ENCODE measurements at regions not wholly inside any gene's neighbourhood (a gene's known extent, or its start where the extent isn't known, plus 50 kb on each side); places are given as distances from the start of the nearest gene placed in this dataset.

DNA sequence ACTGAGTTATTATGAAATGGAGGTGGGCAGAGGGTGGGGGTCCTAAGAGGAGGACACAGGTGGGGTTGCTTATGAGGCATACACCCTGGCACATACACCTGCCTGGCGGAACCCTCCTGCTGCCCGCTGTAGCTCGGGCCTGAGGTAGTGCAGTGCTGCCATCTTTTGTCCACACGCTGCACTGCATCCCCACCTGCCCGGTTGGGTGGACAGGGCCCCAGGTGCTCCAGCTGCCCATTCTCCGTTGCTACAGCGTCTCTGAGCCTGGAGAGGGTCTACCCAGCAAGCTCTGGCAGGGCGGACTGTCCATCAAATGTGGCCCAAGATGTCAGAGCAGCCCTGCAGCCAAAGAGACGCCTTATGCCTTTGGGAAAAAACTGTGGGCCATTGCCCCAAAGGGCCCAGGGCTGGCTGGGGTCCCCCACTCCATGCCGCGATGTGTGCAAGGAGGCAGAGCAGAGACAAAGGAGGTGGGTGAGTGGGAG lies 131.2 kb downstream of the BUD13 start:
- DNase-seq (peak in 2 of 3 donors; percentile 68), ATAC-seq (peak; percentile 82)
- intact Hi-C loops (cut with DNase I, micrococcal nuclease) = no loop called here
- no peaks in the 10 kb centered on the region for H3K36me3 ChIP-seq (ENCODE audit: low read depth)
- TF ChIP-seq, protein P1, sequence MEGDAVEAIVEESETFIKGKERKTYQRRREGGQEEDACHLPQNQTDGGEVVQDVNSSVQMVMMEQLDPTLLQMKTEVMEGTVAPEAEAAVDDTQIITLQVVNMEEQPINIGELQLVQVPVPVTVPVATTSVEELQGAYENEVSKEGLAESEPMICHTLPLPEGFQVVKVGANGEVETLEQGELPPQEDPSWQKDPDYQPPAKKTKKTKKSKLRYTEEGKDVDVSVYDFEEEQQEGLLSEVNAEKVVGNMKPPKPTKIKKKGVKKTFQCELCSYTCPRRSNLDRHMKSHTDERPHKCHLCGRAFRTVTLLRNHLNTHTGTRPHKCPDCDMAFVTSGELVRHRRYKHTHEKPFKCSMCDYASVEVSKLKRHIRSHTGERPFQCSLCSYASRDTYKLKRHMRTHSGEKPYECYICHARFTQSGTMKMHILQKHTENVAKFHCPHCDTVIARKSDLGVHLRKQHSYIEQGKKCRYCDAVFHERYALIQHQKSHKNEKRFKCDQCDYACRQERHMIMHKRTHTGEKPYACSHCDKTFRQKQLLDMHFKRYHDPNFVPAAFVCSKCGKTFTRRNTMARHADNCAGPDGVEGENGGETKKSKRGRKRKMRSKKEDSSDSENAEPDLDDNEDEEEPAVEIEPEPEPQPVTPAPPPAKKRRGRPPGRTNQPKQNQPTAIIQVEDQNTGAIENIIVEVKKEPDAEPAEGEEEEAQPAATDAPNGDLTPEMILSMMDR (IDR thresholded peaks at IDR 0.05) = peak; percentile 44
- no peaks in the 10 kb centered on the region for H3K9me3 ChIP-seq
- no peaks in the 10 kb centered on the region for H3K4me1 ChIP-seq (ENCODE audit: low read depth)
- H3K4me3 ChIP-seq = no peak overlapping the region

DNA sequence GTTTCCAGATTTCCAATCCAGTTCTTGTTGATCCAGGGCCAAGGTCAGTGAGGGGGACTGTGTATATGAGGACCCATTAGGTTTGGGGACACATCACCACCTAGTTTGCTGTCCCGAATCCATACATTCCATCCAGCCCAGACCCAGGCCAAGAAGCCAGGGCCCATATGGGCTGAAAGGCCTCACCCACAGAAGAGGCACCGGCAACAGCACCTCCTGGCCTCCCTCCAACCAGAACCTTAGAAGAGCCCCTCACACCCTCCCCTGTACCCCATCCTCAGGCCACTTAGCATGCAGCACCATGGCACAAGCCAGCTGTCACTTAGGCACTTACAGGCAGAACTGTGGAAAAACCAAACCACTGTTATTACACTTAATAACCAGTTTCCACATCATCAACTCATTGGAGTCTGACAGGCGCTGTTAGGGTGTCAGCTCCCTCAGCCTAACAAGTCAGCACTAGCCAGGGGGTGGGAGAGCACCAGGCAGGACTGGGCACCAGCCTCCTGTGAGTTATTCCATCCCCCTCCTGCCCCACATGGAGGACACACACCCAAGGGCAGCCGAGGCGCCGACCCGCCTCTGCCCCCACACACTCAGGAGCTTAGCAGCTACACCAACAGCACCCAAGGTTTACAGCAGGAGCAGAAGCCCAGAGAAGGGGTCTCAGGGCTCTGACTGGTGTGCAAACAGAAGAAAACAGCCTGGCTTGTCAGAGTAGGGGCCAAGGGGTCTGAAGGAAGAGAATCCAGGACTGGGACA lies 132.0 kb downstream of the BUD13 start:
- Histone ChIP-seq H3K9me3 (no peaks in the 10 kb centered on the region), H3K4me1 (ENCODE audit: low read depth) (no peaks in the 10 kb centered on the region), H3K36me3 (ENCODE audit: low read depth) (no peaks in the 10 kb centered on the region), H3K4me3 (no peak overlapping the region)
- intact Hi-C loops (cut with DNase I, micrococcal nuclease) = no loop called here
- DNase-seq (no peak), ATAC-seq (no peak)
- TF ChIP-seq, protein P1 (IDR thresholded peaks at IDR 0.05) = no peak

DNA sequence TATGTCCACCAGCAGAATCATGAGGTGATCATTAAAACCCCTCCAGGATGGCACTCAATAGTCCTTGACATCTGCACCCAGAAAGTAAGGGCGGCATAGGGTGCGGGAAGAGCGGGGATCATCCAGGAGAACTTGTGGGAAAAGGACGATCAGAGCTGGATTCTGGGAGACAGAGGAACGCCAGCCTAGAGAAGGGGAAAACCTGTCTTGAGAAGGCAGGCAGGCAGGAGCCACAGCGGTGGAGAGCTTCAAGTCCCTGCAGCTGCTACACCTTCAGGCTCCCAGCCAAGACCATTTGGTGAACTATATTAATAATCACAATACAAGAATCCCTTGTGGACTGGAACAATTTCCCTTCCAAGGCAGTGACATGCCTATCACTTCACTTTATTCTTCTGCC lies 134.3 kb downstream of the BUD13 start:
- intact Hi-C loops (cut with DNase I, micrococcal nuclease) = no loop called here
- no peak overlapping the region for H3K4me3 ChIP-seq
- H3K4me1 ChIP-seq (ENCODE audit: low read depth) = no peaks in the 10 kb centered on the region
- TF ChIP-seq, protein P1 (IDR thresholded peaks at IDR 0.05) = no peak
- DNase-seq = no peak
- no peak for ATAC-seq
- no peaks in the 10 kb centered on the region for H3K36me3 ChIP-seq (ENCODE audit: low read depth)
- H3K9me3 ChIP-seq = no peaks in the 10 kb centered on the region

DNA sequence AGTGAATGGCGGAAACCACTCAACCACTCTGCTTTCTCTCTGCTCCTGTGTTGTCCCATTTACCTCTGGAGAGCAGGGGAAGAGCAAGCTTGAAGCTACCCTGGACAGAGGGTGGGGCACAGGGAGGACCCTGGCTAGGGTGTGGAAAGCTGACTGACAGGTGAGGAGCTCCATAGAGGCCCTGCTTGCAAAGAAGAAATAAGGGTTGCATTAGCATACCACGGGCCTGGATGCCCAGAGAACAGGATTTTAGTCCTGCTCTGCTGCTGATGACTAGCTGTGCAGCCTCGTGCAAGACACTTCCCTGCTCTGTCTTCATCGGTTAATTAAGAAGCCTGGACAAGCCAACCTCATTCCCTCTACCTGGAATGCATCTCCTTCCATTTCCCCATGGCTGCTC lies 135.0 kb downstream of the BUD13 start:
- DNase-seq (no peak), ATAC-seq (no peak)
- H3K36me3 ChIP-seq (ENCODE audit: low read depth) = no peaks in the 10 kb centered on the region
- intact Hi-C loops (cut with DNase I, micrococcal nuclease) = no loop called here
- TF ChIP-seq, protein P1 (IDR thresholded peaks at IDR 0.05) = no peak
- H3K9me3 ChIP-seq = no peaks in the 10 kb centered on the region
- no peaks in the 10 kb centered on the region for H3K4me1 ChIP-seq (ENCODE audit: low read depth)
- H3K4me3 ChIP-seq = no peak overlapping the region

DNA sequence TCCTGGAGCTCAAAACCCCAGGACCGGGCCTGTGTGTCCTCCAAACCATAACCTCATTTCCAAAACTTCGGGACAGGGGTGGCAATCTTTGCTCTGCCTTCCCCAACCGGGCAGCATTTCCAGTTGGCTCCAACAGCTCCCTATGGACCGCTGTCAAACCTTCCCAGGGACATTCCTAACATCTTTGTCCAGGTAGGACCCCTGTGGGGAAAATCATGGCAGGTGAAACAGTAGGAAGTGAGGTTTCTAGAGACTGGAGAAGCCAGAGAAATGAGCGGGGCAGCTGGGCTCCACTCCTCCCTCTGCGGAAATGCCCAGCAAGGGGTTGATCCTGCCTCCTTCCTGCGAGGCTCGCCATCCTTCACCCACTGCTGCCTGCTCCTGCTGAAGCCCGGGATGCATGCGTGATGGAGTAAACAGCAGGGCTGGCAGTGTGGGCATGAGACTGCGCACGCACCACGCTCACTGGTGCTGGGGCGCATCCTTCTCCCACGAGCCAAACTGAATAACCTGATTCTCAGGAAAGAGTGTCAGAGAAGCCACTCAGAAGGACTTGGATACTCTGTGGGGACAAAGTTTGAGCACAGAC lies 136.4 kb downstream of the BUD13 start:
- DNase-seq (no peak), ATAC-seq (no peak)
- TF ChIP-seq, protein P1 (IDR thresholded peaks at IDR 0.05) = no peak
- Histone ChIP-seq H3K36me3 (ENCODE audit: low read depth) (no peaks in the 10 kb centered on the region), H3K9me3 (no peaks in the 10 kb centered on the region), H3K4me1 (ENCODE audit: low read depth) (no peaks in the 10 kb centered on the region), H3K4me3 (no peak overlapping the region)
- intact Hi-C loops (cut with DNase I, micrococcal nuclease) = no loop called here
